SK-N-SH (cell line): ENCODE measurements at regions not wholly inside any gene's neighbourhood (a gene's known extent, or its start where the extent isn't known, plus 50 kb on each side); places are given as distances from the start of the nearest gene placed in this dataset.

ENCODE experiments used
- ELF1 ChIP-seq: IDR thresholded peaks from 2 replicates; pipeline ENCODE4 v1.4.0; 2012
- EZH2phosphoT487 ChIP-seq: fragments of 200-600 bp; sonication (generic); IDR thresholded peaks from 2 replicates; pipeline ENCODE4 v1.6.1; 2017; ENCODE audit warnings: low read depth, mixed run types, mild to moderate bottlenecking, antibody characterized with exemption, moderate library complexity, borderline replicate concordance
- TF ChIP-seq, protein P1 (sequence below): fragments of 200-600 bp; sonication (generic); IDR thresholded peaks from 2 replicates; pipeline ENCODE4 v1.6.1; 2017; ENCODE audit warnings: antibody characterized with exemption, mild to moderate bottlenecking, moderate library complexity

DNA sequence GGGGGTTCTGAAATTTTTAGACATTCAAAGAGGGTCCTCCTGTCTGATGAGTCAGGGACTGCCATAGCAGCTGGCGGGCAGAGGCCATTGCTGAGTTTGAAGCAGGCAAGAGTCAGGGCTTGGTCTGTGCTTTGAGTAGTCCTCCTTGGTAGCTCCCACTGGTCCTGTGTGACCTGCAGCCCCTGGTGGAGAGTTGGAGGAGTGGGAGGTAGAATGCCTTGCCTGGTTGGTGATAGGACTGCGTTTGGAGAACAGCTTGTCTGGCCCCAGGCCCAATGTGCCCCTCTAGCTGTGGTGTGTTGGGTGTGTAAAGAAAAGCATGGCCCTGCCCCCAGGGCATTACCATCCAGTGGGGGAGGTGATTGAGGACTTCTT is 116.7 kb downstream of the BEGAIN start:
- TF ChIP-seq, protein P1, sequence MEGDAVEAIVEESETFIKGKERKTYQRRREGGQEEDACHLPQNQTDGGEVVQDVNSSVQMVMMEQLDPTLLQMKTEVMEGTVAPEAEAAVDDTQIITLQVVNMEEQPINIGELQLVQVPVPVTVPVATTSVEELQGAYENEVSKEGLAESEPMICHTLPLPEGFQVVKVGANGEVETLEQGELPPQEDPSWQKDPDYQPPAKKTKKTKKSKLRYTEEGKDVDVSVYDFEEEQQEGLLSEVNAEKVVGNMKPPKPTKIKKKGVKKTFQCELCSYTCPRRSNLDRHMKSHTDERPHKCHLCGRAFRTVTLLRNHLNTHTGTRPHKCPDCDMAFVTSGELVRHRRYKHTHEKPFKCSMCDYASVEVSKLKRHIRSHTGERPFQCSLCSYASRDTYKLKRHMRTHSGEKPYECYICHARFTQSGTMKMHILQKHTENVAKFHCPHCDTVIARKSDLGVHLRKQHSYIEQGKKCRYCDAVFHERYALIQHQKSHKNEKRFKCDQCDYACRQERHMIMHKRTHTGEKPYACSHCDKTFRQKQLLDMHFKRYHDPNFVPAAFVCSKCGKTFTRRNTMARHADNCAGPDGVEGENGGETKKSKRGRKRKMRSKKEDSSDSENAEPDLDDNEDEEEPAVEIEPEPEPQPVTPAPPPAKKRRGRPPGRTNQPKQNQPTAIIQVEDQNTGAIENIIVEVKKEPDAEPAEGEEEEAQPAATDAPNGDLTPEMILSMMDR = no peak
- TF ChIP-seq ELF1 (no peak), EZH2phosphoT487 (no peak)
